ENCODE measurements at regions not wholly inside any gene's neighbourhood (a gene's known extent, or its start where the extent isn't known, plus 50 kb on each side); places are given as distances from the start of the nearest gene placed in this dataset.

DNA sequence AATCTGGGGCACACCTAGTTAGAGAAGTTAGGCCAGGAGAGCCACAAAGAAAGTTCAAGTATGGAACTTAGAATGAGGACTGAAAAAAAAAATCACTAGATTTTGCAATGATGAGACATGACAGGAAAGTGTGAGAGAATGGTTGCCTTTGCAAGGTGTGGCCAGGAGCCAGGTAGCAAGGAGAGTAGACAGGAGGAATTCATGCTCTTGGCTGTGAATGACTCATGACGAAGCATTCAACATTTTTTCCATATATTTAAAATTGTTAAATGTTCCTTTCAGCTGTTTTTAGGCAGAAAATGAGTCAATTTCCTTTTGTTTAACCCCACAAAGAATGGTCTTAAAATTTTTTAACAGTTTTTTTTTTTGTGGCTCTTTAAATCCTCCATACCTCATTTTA is 636.9 kb downstream of the PLCL1 start:
- no TSS peak for BruUV-seq (replicated peaks)
- ChIA-PET POLR2A (no interaction called here), CTCF (ENCODE audit: low intra/inter-chr PET ratio) (interaction anchor here (0.6 kb wide), 1 partner anchor 21 kb away, joined by 3 read pairs; no protein-coding TSS in a partner anchor)
- no peaks in the 10 kb centered on the region for H3K27me3 ChIP-seq (ENCODE audit: control insufficient read depth in 2 of 2, insufficient read depth in 2 of 2, low read length in 2 of 2)
- H3K4me2 ChIP-seq (ENCODE audit: insufficient read depth, low read length): no peak overlapping the region
- no peak overlapping the region for H3K9ac ChIP-seq (ENCODE audit: insufficient read depth in 1 of 2, low read depth in 2 of 2, low read length in 2 of 2)
- in situ Hi-C loops (cut with MboI) (no loop called here), intact Hi-C loops (cut with micrococcal nuclease) (no loop called here)
- H3K36me3 ChIP-seq (ENCODE audit: control insufficient read depth, insufficient read depth, low read length): no peaks in the 10 kb centered on the region
- no peaks in the 10 kb centered on the region for H3K9me1 ChIP-seq (ENCODE audit: control insufficient read depth, insufficient read depth, low read length)
- no peaks in the 10 kb centered on the region for H3K9me3 ChIP-seq (replicated peaks; ENCODE audit: control insufficient read depth, insufficient read depth, low read depth, low read length)
- no peak for DNase-seq (ENCODE audit: extremely low read depth in 1 of 4, low spot score in 3 of 4)
- 0% methylated on average over 1 of the region's 1 CpG for WGBS (ENCODE audit: insufficient coverage, low coverage, missing lambda C conversion rate)
- no peak overlapping the region for H3K4me3 ChIP-seq
- H3K27ac ChIP-seq (ENCODE audit: extremely low read depth, low read depth, low read length): no peak overlapping the region
- H2AFZ ChIP-seq (ENCODE audit: low read depth, low read length): no peak overlapping the region
- no peak for FAIRE-seq
- no peak for TF ChIP-seq RBFOX2 (IDR thresholded peaks at IDR 0.05; ENCODE audit: low read depth, low read length)
- TF ChIP-seq TCF15 (CRISPR knock-in tag; IDR thresholded peaks at IDR 0.05): no peak
- TF ChIP-seq ZNF212 (CRISPR knock-in tag; IDR thresholded peaks at IDR 0.05): no peak
- TF ChIP-seq ZNF263 (CRISPR knock-in tag; IDR thresholded peaks at IDR 0.05; ENCODE audit: borderline replicate concordance): no peak
- TF ChIP-seq HNRNPUL1 (IDR thresholded peaks at IDR 0.05; ENCODE audit: low read length): no peak
- TF ChIP-seq NR2C1 (IDR thresholded peaks at IDR 0.05): no peak
- TF ChIP-seq NR2C1 (tag; IDR thresholded peaks at IDR 0.05): no peak
- no peak for TF ChIP-seq MXI1 (IDR thresholded peaks at IDR 0.05; ENCODE audit: low read depth, low read length)
- TF ChIP-seq ZNF354B (CRISPR knock-in tag; IDR thresholded peaks at IDR 0.05): no peak
- TF ChIP-seq KAT2B (IDR thresholded peaks at IDR 0.05; ENCODE audit: low read depth, low read length): no peak
- TF ChIP-seq ARHGAP35 (IDR thresholded peaks at IDR 0.05; ENCODE audit: partially characterized antibody): no peak
- TF ChIP-seq ZFP1 (CRISPR knock-in tag; IDR thresholded peaks at IDR 0.05): no peak
- TF ChIP-seq CBFA2T3 (IDR thresholded peaks at IDR 0.05): no peak
- no peak for TF ChIP-seq ELF4 (CRISPR knock-in tag; IDR thresholded peaks at IDR 0.05)
- TF ChIP-seq U2AF2 (optimal IDR thresholded peaks at IDR 0.05; ENCODE audit: low read depth, low read length): no peak
- H3K4me1 ChIP-seq (replicated peaks in 1 of 2; ENCODE audit: control insufficient read depth in 2 of 2, insufficient read depth in 2 of 2, low read length in 2 of 2): no peaks in the 10 kb centered on the region
- H3K79me2 ChIP-seq (ENCODE audit: control insufficient read depth, insufficient read depth, low read length): no peaks in the 10 kb centered on the region
- H4K20me1 ChIP-seq (replicated peaks; ENCODE audit: control insufficient read depth, insufficient read depth, low read length): no peaks in the 10 kb centered on the region
- no peak for ATAC-seq
